HepG2 (cell line): ENCODE measurements at regions not wholly inside any gene's neighbourhood (a gene's known extent, or its start where the extent isn't known, plus 50 kb on each side); places are given as distances from the start of the nearest gene placed in this dataset.

Experiments
- ATAC-seq: fragments of 200-7000 bp; cut with Tn5 transposase; 3 replicates; pipeline ENCODE4 v1.9.1; 2020; ENCODE audit warnings: mild to moderate bottlenecking, moderate library complexity
- BruUV-seq: library from RNA; stranded (reverse); fragments of 400-500 nt; replicated peaks from 2 replicates; lab custom pipeline; 2021; lab: Mats Ljungman, UMichigan
- CTCF ChIA-PET: fragments of 300-600 bp; formaldehyde crosslinking; extraction: SDS; loops from one replicate; lab custom pipeline; 2021; ENCODE audit warnings: low total read pairs, inconsistent platforms, low intra/inter-chr PET ratio; lab: Yijun Ruan, JAX
- POLR2A ChIA-PET: fragments of 350-600 bp; sonication (Branson Sonifier 250); formaldehyde crosslinking; loops from one replicate; lab custom pipeline; 2020; ENCODE audit warnings: antibody characterized with exemption, inconsistent platforms; lab: Yijun Ruan, JAX
- DNase-seq: peaks from one replicate; pipeline ENCODE4 v3.0.0-alpha.2; 2015; ENCODE audit warnings: low spot score
- FAIRE-seq: peaks from 3 replicates; lab custom pipeline; 2011; peaks lifted over from hg19 to GRCh38; lab: Jason Lieb, UNC
- H2AFZ ChIP-seq: one replicate; pipeline ENCODE4 v1.6.1; 2011; ENCODE audit warnings: low read length, inconsistent platforms
- H3K27ac ChIP-seq: fragments of 300-600 bp; 3 replicates; pipeline ENCODE4 v1.8.0; 2011; ENCODE audit warnings: mixed run types, mild to moderate bottlenecking, mixed read lengths, low read length, inconsistent platforms; ENCODE audit not compliant: insufficient read depth; ENCODE audit errors: extremely low read length
- H3K27me3 ChIP-seq, 2 experiments: fragments of 200-600 bp in 1 of 2; 2 replicates in 1 of 2; 3 replicates in 1 of 2; pipeline versions ENCODE4 v1.6.0 to v1.8.0; 2011; ENCODE audit warnings: low read length in 2 of 2, mild to moderate bottlenecking in 2 of 2, moderate library complexity in 2 of 2, inconsistent platforms in 1 of 2; ENCODE audit not compliant: insufficient read depth in 2 of 2, control insufficient read depth in 1 of 2
- H3K36me3 ChIP-seq, 2 experiments: fragments of 200-600 bp in 1 of 2; replicated peaks in 1 of 2; 2 replicates in 1 of 2; 3 replicates in 1 of 2; pipeline versions ENCODE4 v1.5.1 to v1.8.0; 2011; ENCODE audit warnings: low read length in 2 of 2, inconsistent platforms in 1 of 2; ENCODE audit not compliant: insufficient read depth in 2 of 2, control insufficient read depth in 1 of 2
- H3K4me1 ChIP-seq: 2 replicates; pipeline ENCODE4 v1.5.1; 2012; ENCODE audit warnings: low read length, inconsistent platforms; ENCODE audit not compliant: insufficient read depth
- H3K4me2 ChIP-seq: 2 replicates; pipeline ENCODE4 v1.6.0; 2011; ENCODE audit warnings: low read depth, low read length, inconsistent platforms
- H3K4me3 ChIP-seq, 3 experiments: fragments of 200-600 bp in 1 of 3; sonication (generic), shearing (Covaris generic) in 1 of 3; replicated peaks in 1 of 3; 2 replicates each; pipeline ENCODE4 v1.5.1; 2011 to 2016; ENCODE audit warnings: low read length in 3 of 3, inconsistent platforms in 2 of 3, low read depth in 2 of 3, mild to moderate bottlenecking in 2 of 3, control low read depth in 1 of 3, mixed read lengths in 1 of 3; ENCODE audit not compliant: insufficient read depth in 1 of 3
- H3K79me2 ChIP-seq: one replicate; pipeline ENCODE4 v1.6.1; 2011; ENCODE audit warnings: low read length, inconsistent platforms; ENCODE audit not compliant: insufficient read depth
- H3K9ac ChIP-seq: 2 replicates; pipeline ENCODE4 v1.6.0; 2011; ENCODE audit warnings: mild to moderate bottlenecking, low read depth, low read length, inconsistent platforms; ENCODE audit not compliant: insufficient read depth
- H3K9me3 ChIP-seq: 2 replicates; pipeline ENCODE4 v1.5.1; 2012; ENCODE audit warnings: mild to moderate bottlenecking, low read length
- H4K20me1 ChIP-seq: 2 replicates; pipeline ENCODE4 v1.6.0; 2011; ENCODE audit warnings: inconsistent platforms, mild to moderate bottlenecking, low read length, moderate library complexity; ENCODE audit not compliant: insufficient read depth
- AGO2 ChIP-seq: fragments of 200-400 bp; formaldehyde crosslinking; optimal IDR thresholded peaks from 2 replicates; pipeline ENCODE3; 2017; ENCODE audit warnings: mild to moderate bottlenecking, low read depth, low read length, moderate library complexity
- HIC2 ChIP-seq: sonication (generic); formaldehyde crosslinking; IDR thresholded peaks from 2 replicates; pipeline ENCODE4 v1.9.0; 2022; ENCODE audit warnings: low read depth, missing genetic modification reagents
- WGBS: methylation state at CpG from one replicate; pipeline ENCODE4 v1.1.6; 2017; ENCODE audit warnings: low lambda C conversion rate; 5-methylcytosine and 5-hydroxymethylcytosine counted together
- in situ Hi-C: cut with HindIII; loops from 2 replicates; pipeline ENCODE4 v1.10.0; 2017; ENCODE audit warnings: low pct_unique_long_range_greater_than_20kb; ENCODE audit not compliant: extremely low pct_ligation_motif_present
- intact Hi-C: fragments of 100-400 bp; cut with micrococcal nuclease; formaldehyde crosslinking; loops from one replicate; pipeline ENCODE4 v1.10.0; 2022; ENCODE audit not compliant: unreplicated experiment
- TF ChIP-seq, protein P1 (sequence below): sonication (generic); formaldehyde crosslinking; IDR thresholded peaks from 2 replicates; pipeline ENCODE4 v1.8.0; 2022; ENCODE audit warnings: low read depth, missing genetic modification reagents

GRCh38 chr19:31013384-31014020 lies 335.7 kb downstream of the TSHZ3 start (continued):
- TF ChIP-seq, protein P1, sequence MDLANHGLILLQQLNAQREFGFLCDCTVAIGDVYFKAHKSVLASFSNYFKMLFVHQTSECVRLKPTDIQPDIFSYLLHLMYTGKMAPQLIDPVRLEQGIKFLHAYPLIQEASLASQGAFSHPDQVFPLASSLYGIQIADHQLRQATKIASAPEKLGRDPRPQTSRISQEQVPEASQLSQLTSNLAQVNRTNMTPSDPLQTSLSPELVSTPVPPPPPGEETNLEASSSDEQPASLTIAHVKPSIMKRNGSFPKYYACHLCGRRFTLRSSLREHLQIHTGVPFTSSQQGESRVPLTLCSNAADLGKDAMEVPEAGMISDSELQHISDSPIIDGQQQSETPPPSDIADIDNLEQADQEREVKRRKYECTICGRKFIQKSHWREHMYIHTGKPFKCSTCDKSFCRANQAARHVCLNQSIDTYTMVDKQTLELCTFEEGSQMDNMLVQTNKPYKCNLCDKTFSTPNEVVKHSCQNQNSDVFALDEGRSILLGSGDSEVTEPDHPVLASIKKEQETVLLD: no peak
- no peak for TF ChIP-seq HIC2 (CRISPR knock-in tag)

DNA sequence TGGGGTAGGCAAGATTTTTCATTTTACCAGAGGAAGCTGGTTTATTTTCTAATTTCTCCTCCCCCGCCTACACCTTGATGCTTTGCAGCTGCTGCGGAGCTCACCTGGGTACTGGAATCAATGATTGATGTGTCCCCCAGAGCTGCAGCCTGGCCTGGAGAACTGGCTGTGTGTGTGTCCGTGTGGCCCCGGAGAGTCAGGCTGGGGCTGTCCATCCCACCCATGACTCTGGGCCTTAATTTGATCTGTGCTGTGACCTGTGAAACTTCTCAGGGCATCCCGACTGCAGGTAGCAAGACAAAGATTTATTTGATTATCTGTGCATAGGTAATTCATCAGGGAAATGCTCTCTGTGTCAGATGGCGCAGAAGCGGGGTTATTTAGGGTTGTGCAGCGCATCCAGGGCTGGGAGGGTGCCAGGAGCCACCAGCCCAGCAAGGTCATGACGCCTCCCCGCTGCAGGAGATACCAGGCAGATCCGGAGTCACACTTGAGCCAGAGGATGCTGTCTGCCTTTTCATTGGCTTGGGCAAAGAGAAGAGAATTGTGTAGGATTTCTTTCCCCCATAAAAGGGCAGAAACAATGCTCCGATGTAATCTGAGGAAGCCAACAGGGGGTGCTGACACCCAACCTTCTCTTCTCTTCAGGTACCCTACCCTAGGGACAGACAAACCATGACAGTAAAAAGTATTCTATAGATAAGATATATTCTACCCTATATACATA lies 346.6 kb downstream of the TSHZ3 start:
- no peaks in the 10 kb centered on the region for H3K79me2 ChIP-seq
- intact Hi-C loops: no loop called here
- TF ChIP-seq AGO2: no peak
- H3K4me3 ChIP-seq: no peak overlapping the region
- ATAC-seq: no peak
- peaks cover 68% of the 10 kb centered on the region for H3K9me3 ChIP-seq
- ChIA-PET CTCF (no interaction called here), POLR2A (no interaction called here)
- no peaks in the 10 kb centered on the region for H3K27me3 ChIP-seq
- H2AFZ ChIP-seq: no peak overlapping the region
- no peak for DNase-seq
- H3K9ac ChIP-seq: no peak overlapping the region
- FAIRE-seq: no peak
- H3K36me3 ChIP-seq: no peaks in the 10 kb centered on the region
- no peak overlapping the region for H3K4me2 ChIP-seq
- no peaks in the 10 kb centered on the region for H3K4me1 ChIP-seq
- no TSS peak for BruUV-seq
- 8% methylated on average over 7 of the region's 12 CpGs for WGBS
- in situ Hi-C loops: no loop called here
- H3K27ac ChIP-seq: no peak overlapping the region
- no peaks in the 10 kb centered on the region for H4K20me1 ChIP-seq
